Liver (tissue), 3 donors: ENCODE measurements at regions not wholly inside any gene's neighbourhood (a gene's known extent, or its start where the extent isn't known, plus 50 kb on each side); places are given as distances from the start of the nearest gene placed in this dataset.

ENCODE experiments used
- EGR1 ChIP-seq, 2 donors: IDR thresholded peaks; 2 replicates each; pipeline ENCODE4 v1.6.1; 2016 to 2018; ENCODE audit warnings: antibody characterized with exemption in 2 of 2, low read depth in 2 of 2
- FOXA1 ChIP-seq: IDR thresholded peaks from 2 replicates; pipeline ENCODE4 v1.6.1; 2016; ENCODE audit warnings: antibody characterized with exemption
- GABPA ChIP-seq, 2 donors: IDR thresholded peaks in 1 of 2; conservative IDR thresholded peaks in 1 of 2; 2 replicates each; pipeline ENCODE4 v1.6.1; 2016; ENCODE audit warnings: antibody characterized with exemption in 2 of 2, mild to moderate bottlenecking in 1 of 2, moderate library complexity in 1 of 2
- MAX ChIP-seq: IDR thresholded peaks from 2 replicates; pipeline ENCODE4 v1.6.1; 2016; ENCODE audit warnings: antibody characterized with exemption
- RAD21 ChIP-seq, 2 donors: IDR thresholded peaks; 2 replicates each; pipeline ENCODE4 v1.6.1; 2016; ENCODE audit warnings: antibody characterized with exemption in 2 of 2, mild to moderate bottlenecking in 2 of 2
- RXRA ChIP-seq, 2 donors: IDR thresholded peaks; 2 replicates each; pipeline ENCODE4 v1.6.1; 2017 to 2018; ENCODE audit warnings: antibody characterized with exemption in 2 of 2, mild to moderate bottlenecking in 1 of 2
- TAF1 ChIP-seq: conservative IDR thresholded peaks from 2 replicates; pipeline ENCODE4 v1.6.1; 2016; ENCODE audit warnings: antibody characterized with exemption, mild to moderate bottlenecking
- YY1 ChIP-seq: IDR thresholded peaks from 2 replicates; pipeline ENCODE4 v1.6.1; 2016; ENCODE audit warnings: antibody characterized with exemption, mild to moderate bottlenecking
- TF ChIP-seq, protein P1 (sequence below): fragments of 150-350 bp; IDR thresholded peaks from 2 replicates; pipeline ENCODE4 v1.5.1; 2017; ENCODE audit warnings: improper control_type of control experiment, low read depth, low read length; ENCODE audit not compliant: missing input control
- TF ChIP-seq, protein P2 (sequence below): IDR thresholded peaks from 2 replicates; pipeline ENCODE4 v1.6.1; 2016; ENCODE audit warnings: antibody characterized with exemption, mild to moderate bottlenecking
- TF ChIP-seq, protein P3 (sequence below): IDR thresholded peaks from 2 replicates; pipeline ENCODE4 v1.6.1; 2016; ENCODE audit warnings: antibody characterized with exemption
- donor health status: healthy.
- donor health status: healthy.

GRCh38 chr3:22496641-22497040 lies 706.5 kb upstream of the UBE2E2 start:
- TF ChIP-seq, protein P1, sequence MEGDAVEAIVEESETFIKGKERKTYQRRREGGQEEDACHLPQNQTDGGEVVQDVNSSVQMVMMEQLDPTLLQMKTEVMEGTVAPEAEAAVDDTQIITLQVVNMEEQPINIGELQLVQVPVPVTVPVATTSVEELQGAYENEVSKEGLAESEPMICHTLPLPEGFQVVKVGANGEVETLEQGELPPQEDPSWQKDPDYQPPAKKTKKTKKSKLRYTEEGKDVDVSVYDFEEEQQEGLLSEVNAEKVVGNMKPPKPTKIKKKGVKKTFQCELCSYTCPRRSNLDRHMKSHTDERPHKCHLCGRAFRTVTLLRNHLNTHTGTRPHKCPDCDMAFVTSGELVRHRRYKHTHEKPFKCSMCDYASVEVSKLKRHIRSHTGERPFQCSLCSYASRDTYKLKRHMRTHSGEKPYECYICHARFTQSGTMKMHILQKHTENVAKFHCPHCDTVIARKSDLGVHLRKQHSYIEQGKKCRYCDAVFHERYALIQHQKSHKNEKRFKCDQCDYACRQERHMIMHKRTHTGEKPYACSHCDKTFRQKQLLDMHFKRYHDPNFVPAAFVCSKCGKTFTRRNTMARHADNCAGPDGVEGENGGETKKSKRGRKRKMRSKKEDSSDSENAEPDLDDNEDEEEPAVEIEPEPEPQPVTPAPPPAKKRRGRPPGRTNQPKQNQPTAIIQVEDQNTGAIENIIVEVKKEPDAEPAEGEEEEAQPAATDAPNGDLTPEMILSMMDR = no peak
- TF ChIP-seq, protein P2, sequence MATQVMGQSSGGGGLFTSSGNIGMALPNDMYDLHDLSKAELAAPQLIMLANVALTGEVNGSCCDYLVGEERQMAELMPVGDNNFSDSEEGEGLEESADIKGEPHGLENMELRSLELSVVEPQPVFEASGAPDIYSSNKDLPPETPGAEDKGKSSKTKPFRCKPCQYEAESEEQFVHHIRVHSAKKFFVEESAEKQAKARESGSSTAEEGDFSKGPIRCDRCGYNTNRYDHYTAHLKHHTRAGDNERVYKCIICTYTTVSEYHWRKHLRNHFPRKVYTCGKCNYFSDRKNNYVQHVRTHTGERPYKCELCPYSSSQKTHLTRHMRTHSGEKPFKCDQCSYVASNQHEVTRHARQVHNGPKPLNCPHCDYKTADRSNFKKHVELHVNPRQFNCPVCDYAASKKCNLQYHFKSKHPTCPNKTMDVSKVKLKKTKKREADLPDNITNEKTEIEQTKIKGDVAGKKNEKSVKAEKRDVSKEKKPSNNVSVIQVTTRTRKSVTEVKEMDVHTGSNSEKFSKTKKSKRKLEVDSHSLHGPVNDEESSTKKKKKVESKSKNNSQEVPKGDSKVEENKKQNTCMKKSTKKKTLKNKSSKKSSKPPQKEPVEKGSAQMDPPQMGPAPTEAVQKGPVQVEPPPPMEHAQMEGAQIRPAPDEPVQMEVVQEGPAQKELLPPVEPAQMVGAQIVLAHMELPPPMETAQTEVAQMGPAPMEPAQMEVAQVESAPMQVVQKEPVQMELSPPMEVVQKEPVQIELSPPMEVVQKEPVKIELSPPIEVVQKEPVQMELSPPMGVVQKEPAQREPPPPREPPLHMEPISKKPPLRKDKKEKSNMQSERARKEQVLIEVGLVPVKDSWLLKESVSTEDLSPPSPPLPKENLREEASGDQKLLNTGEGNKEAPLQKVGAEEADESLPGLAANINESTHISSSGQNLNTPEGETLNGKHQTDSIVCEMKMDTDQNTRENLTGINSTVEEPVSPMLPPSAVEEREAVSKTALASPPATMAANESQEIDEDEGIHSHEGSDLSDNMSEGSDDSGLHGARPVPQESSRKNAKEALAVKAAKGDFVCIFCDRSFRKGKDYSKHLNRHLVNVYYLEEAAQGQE = no peak
- TF ChIP-seq YY1 (no peak), TAF1 (no peak), RXRA (IDR thresholded peaks at IDR 0.05) (no peak), FOXA1 (no peak), EGR1 (IDR thresholded peaks at IDR 0.05; ENCODE audit: low read depth in 2 of 2) (no peak), MAX (no peak), GABPA (IDR thresholded peaks at IDR 0.05 in 1 of 2, conservative IDR thresholded peaks at IDR 0.05 in 1 of 2) (no peak), RAD21 (IDR thresholded peaks at IDR 0.05) (no peak)
- TF ChIP-seq, protein P3, sequence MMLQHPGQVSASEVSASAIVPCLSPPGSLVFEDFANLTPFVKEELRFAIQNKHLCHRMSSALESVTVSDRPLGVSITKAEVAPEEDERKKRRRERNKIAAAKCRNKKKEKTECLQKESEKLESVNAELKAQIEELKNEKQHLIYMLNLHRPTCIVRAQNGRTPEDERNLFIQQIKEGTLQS = no peak
